ENCODE measurements at regions not wholly inside any gene's neighbourhood (a gene's known extent, or its start where the extent isn't known, plus 50 kb on each side); places are given as distances from the start of the nearest gene placed in this dataset.

- TF ChIP-seq POLR2A (IDR thresholded peaks at IDR 0.05) (no peak), CTCF (IDR thresholded peaks at IDR 0.05) (no peak)
These were observed 166.5 kb downstream of the TBX22 start for GRCh38 chrX:80181079-80181478.

Measured in thyroid gland (tissue), 4 donors.